ENCODE measurements at regions not wholly inside any gene's neighbourhood (a gene's known extent, or its start where the extent isn't known, plus 50 kb on each side); places are given as distances from the start of the nearest gene placed in this dataset.

GRCh38 chr12:67535176-67535575 lies 113.4 kb upstream of the DYRK2 start:
- Histone ChIP-seq H3K4me1 (peaks cover 0 to 17% (median 12%) of the 10 kb centered on the region in 4 donors), H3K4me3 (no peak overlapping the region), H3K27me3 (no peaks in the 10 kb centered on the region), H3K9me3 (no peaks in the 10 kb centered on the region), H3K27ac (peak overlapping the region in 1 of 4 donors; percentile 27), H3K36me3 (no peaks in the 10 kb centered on the region)
- DNase-seq = no peak
- TF ChIP-seq CTCF (IDR thresholded peaks at IDR 0.05) = no peak
- no peak for TF ChIP-seq POLR2A (IDR thresholded peaks at IDR 0.05)
- no peak for TF ChIP-seq POLR2AphosphoS5 (IDR thresholded peaks at IDR 0.05)
- no peak for TF ChIP-seq EP300 (IDR thresholded peaks at IDR 0.05)
- WGBS, 2 donors = 76 to 85% methylated on average over 6 of the region's 6 CpGs
- intact Hi-C loops (cut with DNase I) = no loop called here

- Histone ChIP-seq H3K4me3 (no peak overlapping the region), H3K27me3 (no peaks in the 10 kb centered on the region), H3K9me3 (no peaks in the 10 kb centered on the region), H3K36me3 (no peaks in the 10 kb centered on the region), H3K27ac (no peak overlapping the region), H3K4me1 (peaks cover 0 to 17% (median 12%) of the 10 kb centered on the region in 4 donors)
- DNase-seq = no peak
- WGBS, 2 donors = 73 to 87% methylated on average over 5 of the region's 5 CpGs
- TF ChIP-seq EP300 (IDR thresholded peaks at IDR 0.05) (no peak), POLR2AphosphoS5 (IDR thresholded peaks at IDR 0.05) (no peak), POLR2A (IDR thresholded peaks at IDR 0.05) (no peak), CTCF (IDR thresholded peaks at IDR 0.05) (no peak)
- intact Hi-C loops (cut with DNase I) = no loop called here
Measured at GRCh38 chr12:67535971-67536370, 112.6 kb upstream of the DYRK2 start.

- intact Hi-C loops (cut with DNase I) = no loop called here
- peaks cover 0 to 11% (median 9%) of the 10 kb centered on the region in 4 donors for H3K4me1 ChIP-seq
- 83 to 88% methylated on average over 9 of the region's 9 CpGs for WGBS, 2 donors
- no peak for DNase-seq
- TF ChIP-seq CTCF (IDR thresholded peaks at IDR 0.05) = no peak
- TF ChIP-seq EP300 (IDR thresholded peaks at IDR 0.05) = no peak
- TF ChIP-seq POLR2AphosphoS5 (IDR thresholded peaks at IDR 0.05) = no peak
- no peak for TF ChIP-seq POLR2A (IDR thresholded peaks at IDR 0.05)
- no peak overlapping the region for H3K4me3 ChIP-seq
- H3K27me3 ChIP-seq = no peaks in the 10 kb centered on the region
- H3K9me3 ChIP-seq = no peaks in the 10 kb centered on the region
- H3K36me3 ChIP-seq = no peaks in the 10 kb centered on the region
- H3K27ac ChIP-seq = no peak overlapping the region
Measured at GRCh38 chr12:67539329-67539728, 109.2 kb upstream of the DYRK2 start.

- DNase-seq = no peak
- Histone ChIP-seq H3K9me3 (no peaks in the 10 kb centered on the region), H3K36me3 (no peaks in the 10 kb centered on the region), H3K27ac (no peak overlapping the region), H3K27me3 (no peaks in the 10 kb centered on the region), H3K4me3 (no peak overlapping the region), H3K4me1 (peaks cover 0 to 5% (median 2%) of the 10 kb centered on the region in 4 donors)
- WGBS, 2 donors = 95 to 96% methylated on average over 3 of the region's 3 CpGs
- intact Hi-C loops (cut with DNase I) = no loop called here
- TF ChIP-seq POLR2AphosphoS5 (IDR thresholded peaks at IDR 0.05) = no peak
- no peak for TF ChIP-seq EP300 (IDR thresholded peaks at IDR 0.05)
- TF ChIP-seq CTCF (IDR thresholded peaks at IDR 0.05) = no peak
- TF ChIP-seq POLR2A (IDR thresholded peaks at IDR 0.05) = no peak
Measured at GRCh38 chr12:67539946-67540345, 108.6 kb upstream of the DYRK2 start.

GRCh38 chr12:67540920-67541624 lies 107.5 kb upstream of the DYRK2 start:
- Histone ChIP-seq H3K36me3 (no peaks in the 10 kb centered on the region), H3K27ac (no peak overlapping the region), H3K4me3 (no peak overlapping the region), H3K9me3 (no peaks in the 10 kb centered on the region), H3K4me1 (no peaks in the 10 kb centered on the region), H3K27me3 (no peaks in the 10 kb centered on the region)
- no peak for DNase-seq
- intact Hi-C loops (cut with DNase I) = no loop called here
- 73 to 83% methylated on average over 8 of the region's 8 CpGs for WGBS, 2 donors
- TF ChIP-seq POLR2A (IDR thresholded peaks at IDR 0.05) = no peak
- TF ChIP-seq CTCF (IDR thresholded peaks at IDR 0.05) = no peak
- TF ChIP-seq EP300 (IDR thresholded peaks at IDR 0.05) = no peak
- TF ChIP-seq POLR2AphosphoS5 (IDR thresholded peaks at IDR 0.05) = no peak
